ENCODE measurements at regions not wholly inside any gene's neighbourhood (a gene's known extent, or its start where the extent isn't known, plus 50 kb on each side); places are given as distances from the start of the nearest gene placed in this dataset.
A peak's percentile ranks its signal among the peaks of the same experiment; 100 is the strongest.

- Histone ChIP-seq H3K4me3 (ENCODE audit: low read depth, low read length) (no peak overlapping the region), H3K9me3 (ENCODE audit: control insufficient read depth, insufficient read depth, low read depth, low read length) (no peaks in the 10 kb centered on the region), H3K27ac (ENCODE audit: extremely low read depth, low read depth, low read length) (no peak overlapping the region), H3K36me3 (ENCODE audit: control insufficient read depth in 2 of 2, insufficient read depth in 1 of 2, low read length in 2 of 2) (no peaks in the 10 kb centered on the region), H3K4me1 (ENCODE audit: control insufficient read depth, insufficient read depth, low read length) (no peaks in the 10 kb centered on the region)
- TF ChIP-seq PRDM1 (tag by site-specific recombination; IDR thresholded peaks at IDR 0.05) (0 out of 2 replicates have a peak, but pooled peaks have one; percentile 49), ZNF202 (tag by site-specific recombination; IDR thresholded peaks at IDR 0.05; ENCODE audit: borderline replicate concordance) (no peak), ZFP3 (tag by site-specific recombination; IDR thresholded peaks at IDR 0.05; ENCODE audit: low read depth) (no peak), ZSCAN5A (tag by site-specific recombination; IDR thresholded peaks at IDR 0.05) (no peak), ZNF311 (tag by site-specific recombination; IDR thresholded peaks at IDR 0.05; ENCODE audit: borderline replicate concordance) (no peak), ZNF37A (tag by site-specific recombination; IDR thresholded peaks at IDR 0.05) (no peak), ZBTB20 (tag by site-specific recombination; IDR thresholded peaks at IDR 0.05) (peak; percentile 58), REST (tag by site-specific recombination; IDR thresholded peaks at IDR 0.05) (no peak)
- TF ChIP-seq, protein P1, sequence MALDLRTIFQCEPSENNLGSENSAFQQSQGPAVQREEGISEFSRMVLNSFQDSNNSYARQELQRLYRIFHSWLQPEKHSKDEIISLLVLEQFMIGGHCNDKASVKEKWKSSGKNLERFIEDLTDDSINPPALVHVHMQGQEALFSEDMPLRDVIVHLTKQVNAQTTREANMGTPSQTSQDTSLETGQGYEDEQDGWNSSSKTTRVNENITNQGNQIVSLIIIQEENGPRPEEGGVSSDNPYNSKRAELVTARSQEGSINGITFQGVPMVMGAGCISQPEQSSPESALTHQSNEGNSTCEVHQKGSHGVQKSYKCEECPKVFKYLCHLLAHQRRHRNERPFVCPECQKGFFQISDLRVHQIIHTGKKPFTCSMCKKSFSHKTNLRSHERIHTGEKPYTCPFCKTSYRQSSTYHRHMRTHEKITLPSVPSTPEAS (tag by site-specific recombination; IDR thresholded peaks at IDR 0.05) = no peak
- ChIA-PET CTCF (interaction anchor here (0.7 to 2.1 kb wide), 2 partner anchors 78 to 977 kb away, joined by 3 to 13 read pairs; no protein-coding TSS in a partner anchor), POLR2A (interaction anchor here (0.6 to 1.8 kb wide), 4 partner anchors 100 to 414 kb away, joined by 3 to 6 read pairs (median 4); partner anchors contain the start of gene HNRNPU)
These were observed 100.0 kb upstream of the HNRNPU start for GRCh38 chr1:244964112-244964971.

- no peak overlapping the region for H3K4me3 ChIP-seq (ENCODE audit: low read depth, low read length)
- no peak overlapping the region for H3K27ac ChIP-seq (ENCODE audit: extremely low read depth, low read depth, low read length)
- no peaks in the 10 kb centered on the region for H3K4me1 ChIP-seq (ENCODE audit: control insufficient read depth, insufficient read depth, low read length)
- ChIA-PET POLR2A (no interaction called here), CTCF (interaction anchor here (0.6 to 2.1 kb wide), 3 partner anchors 30 to 976 kb away, joined by 3 to 13 read pairs (median 3); no protein-coding TSS in a partner anchor)
- no peaks in the 10 kb centered on the region for H3K9me3 ChIP-seq (ENCODE audit: control insufficient read depth, insufficient read depth, low read depth, low read length)
- no peaks in the 10 kb centered on the region for H3K36me3 ChIP-seq (ENCODE audit: control insufficient read depth in 2 of 2, insufficient read depth in 1 of 2, low read length in 2 of 2)
- TF ChIP-seq FEZF1 (tag by site-specific recombination; IDR thresholded peaks at IDR 0.05) (no peak), ZNF449 (tag by site-specific recombination; IDR thresholded peaks at IDR 0.05) (no peak), ZNF629 (tag by site-specific recombination; IDR thresholded peaks at IDR 0.05) (no peak), ZSCAN23 (tag by site-specific recombination; IDR thresholded peaks at IDR 0.05) (no peak), TRIM28 (IDR thresholded peaks at IDR 0.05; ENCODE audit: borderline replicate concordance, low read length) (no peak), ZNF37A (tag by site-specific recombination; IDR thresholded peaks at IDR 0.05) (no peak), ZFHX2 (tag by site-specific recombination; conservative IDR thresholded peaks at IDR 0.05) (no peak), ZNF404 (tag by site-specific recombination; IDR thresholded peaks at IDR 0.05) (no peak), ZSCAN18 (tag by site-specific recombination; IDR thresholded peaks at IDR 0.05) (no peak), SP3 (tag by site-specific recombination; IDR thresholded peaks at IDR 0.05) (no peak), KLF16 (tag by site-specific recombination; IDR thresholded peaks at IDR 0.05) (no peak), KLF7 (tag by site-specific recombination; IDR thresholded peaks at IDR 0.05; ENCODE audit: borderline replicate concordance) (no peak), ZNF335 (tag by site-specific recombination; conservative IDR thresholded peaks at IDR 0.05) (no peak)
- TF ChIP-seq, protein P2, sequence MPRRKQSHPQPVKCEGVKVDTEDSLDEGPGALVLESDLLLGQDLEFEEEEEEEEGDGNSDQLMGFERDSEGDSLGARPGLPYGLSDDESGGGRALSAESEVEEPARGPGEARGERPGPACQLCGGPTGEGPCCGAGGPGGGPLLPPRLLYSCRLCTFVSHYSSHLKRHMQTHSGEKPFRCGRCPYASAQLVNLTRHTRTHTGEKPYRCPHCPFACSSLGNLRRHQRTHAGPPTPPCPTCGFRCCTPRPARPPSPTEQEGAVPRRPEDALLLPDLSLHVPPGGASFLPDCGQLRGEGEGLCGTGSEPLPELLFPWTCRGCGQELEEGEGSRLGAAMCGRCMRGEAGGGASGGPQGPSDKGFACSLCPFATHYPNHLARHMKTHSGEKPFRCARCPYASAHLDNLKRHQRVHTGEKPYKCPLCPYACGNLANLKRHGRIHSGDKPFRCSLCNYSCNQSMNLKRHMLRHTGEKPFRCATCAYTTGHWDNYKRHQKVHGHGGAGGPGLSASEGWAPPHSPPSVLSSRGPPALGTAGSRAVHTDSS (tag by site-specific recombination; IDR thresholded peaks at IDR 0.05) = no peak
These were observed 99.0 kb upstream of the HNRNPU start for GRCh38 chr1:244963231-244963826.

Measured in HEK293 (cell line).